GM23338 (cell line): ENCODE measurements at regions not wholly inside any gene's neighbourhood (a gene's known extent, or its start where the extent isn't known, plus 50 kb on each side); places are given as distances from the start of the nearest gene placed in this dataset.

ENCODE experiments used
- ATAC-seq: fragments of 200-7000 bp; cut with Tn5 transposase; 3 replicates; pipeline ENCODE4 v1.9.1; 2020
- DNase-seq: peaks from one replicate; pipeline ENCODE4 v3.0.0-alpha.2; 2015; ENCODE audit warnings: low spot score
- H2AFZ ChIP-seq: fragments of 200-600 bp; sonication (generic); 2 replicates; pipeline ENCODE4 v1.8.0; 2016; ENCODE audit warnings: antibody characterized with exemption, mild to moderate bottlenecking, moderate library complexity
- H3F3A ChIP-seq: fragments of 200-600 bp; sonication (generic); replicated peaks from 2 replicates; pipeline ENCODE4 v1.8.0; 2017; ENCODE audit warnings: antibody characterized with exemption, mixed run types, low read depth
- H3K27ac ChIP-seq: fragments of 200-600 bp; sonication (generic); 2 replicates; pipeline ENCODE4 v1.6.1; 2016; ENCODE audit warnings: low read depth
- H3K27me3 ChIP-seq: fragments of 200-600 bp; sonication (generic); 2 replicates; pipeline ENCODE4 v1.8.0; 2016; ENCODE audit warnings: mild to moderate bottlenecking, mixed run types, moderate library complexity; ENCODE audit not compliant: insufficient read depth
- H3K36me3 ChIP-seq: fragments of 200-600 bp; sonication (generic); 2 replicates; pipeline ENCODE4 v1.8.0; 2016; ENCODE audit warnings: mild to moderate bottlenecking; ENCODE audit not compliant: insufficient read depth
- H3K4me1 ChIP-seq: fragments of 200-600 bp; sonication (generic); 2 replicates; pipeline ENCODE4 v1.8.0; 2016; ENCODE audit warnings: mild to moderate bottlenecking, moderate library complexity; ENCODE audit not compliant: insufficient read depth
- H3K4me2 ChIP-seq: fragments of 200-600 bp; sonication (generic); 2 replicates; pipeline ENCODE4 v1.7.1; 2017; ENCODE audit warnings: mixed run types
- H3K4me3 ChIP-seq: fragments of 200-600 bp; sonication (generic); 2 replicates; pipeline ENCODE4 v1.6.1; 2016; ENCODE audit warnings: mixed run types
- H3K79me2 ChIP-seq: fragments of 200-600 bp; sonication (generic); replicated peaks from 2 replicates; pipeline ENCODE4 v1.8.0; 2017; ENCODE audit warnings: mild to moderate bottlenecking; ENCODE audit not compliant: insufficient read depth
- H3K9me2 ChIP-seq: fragments of 200-600 bp; sonication (generic); 2 replicates; pipeline ENCODE4 v1.8.0; 2017; ENCODE audit not compliant: insufficient read depth
- H4K20me1 ChIP-seq: fragments of 200-600 bp; sonication (generic); replicated peaks from 2 replicates; pipeline ENCODE4 v1.8.0; 2017; ENCODE audit warnings: mild to moderate bottlenecking; ENCODE audit not compliant: insufficient read depth
- H3K27ac Mint-ChIP-seq: 2 replicates; pipeline ENCODE4 v1.8.0; 2020; ENCODE audit warnings: inconsistent platforms, mild to moderate bottlenecking, moderate library complexity, mixed read lengths
- H3K27me3 Mint-ChIP-seq: 3 replicates; pipeline ENCODE4 v1.8.0; 2022; ENCODE audit warnings: low read depth, mild to moderate bottlenecking, moderate library complexity, mixed read lengths, inconsistent platforms; ENCODE audit not compliant: insufficient read depth, poor library complexity
- H3K36me3 Mint-ChIP-seq: 3 replicates; pipeline ENCODE4 v1.8.0; 2021; ENCODE audit warnings: low read depth, mild to moderate bottlenecking, inconsistent platforms, moderate library complexity, mixed read lengths
- H3K4me1 Mint-ChIP-seq: 3 replicates; pipeline ENCODE4 v1.8.0; 2020; ENCODE audit warnings: mild to moderate bottlenecking, inconsistent platforms, mixed read lengths
- H3K4me3 Mint-ChIP-seq: 3 replicates; pipeline ENCODE4 v1.8.0; 2021; ENCODE audit warnings: moderate library complexity, mild to moderate bottlenecking, inconsistent platforms, mixed read lengths
- H3K9me3 Mint-ChIP-seq: 3 replicates; pipeline ENCODE4 v1.8.0; 2020; ENCODE audit warnings: moderate library complexity, mild to moderate bottlenecking, inconsistent platforms, mixed read lengths
- CREB1 ChIP-seq: fragments of 250-450 bp; sonication (Bioruptor Pico); IDR thresholded peaks from 2 replicates; pipeline ENCODE4 v1.5.0; 2020; ENCODE audit warnings: low read depth, mild to moderate bottlenecking, moderate library complexity
- CTCF ChIP-seq, 2 experiments: fragments of 200-600 bp in 1 of 2; sonication (generic) in 1 of 2; conservative IDR thresholded peaks; 2 replicates each; pipeline versions ENCODE4 v1.5.1 to v1.6.1; 2016 to 2017; ENCODE audit warnings: antibody characterized with exemption in 2 of 2, low read depth in 2 of 2, mild to moderate bottlenecking in 2 of 2, moderate library complexity in 1 of 2
- ETS1 ChIP-seq: IDR thresholded peaks from 2 replicates; pipeline ENCODE4 v1.6.1; 2016; ENCODE audit warnings: antibody characterized with exemption
- EZH2 ChIP-seq: fragments of 200-600 bp; sonication (generic); IDR thresholded peaks from one replicate; pipeline ENCODE4 v1.8.0; 2017; ENCODE audit warnings: antibody characterized with exemption, mild to moderate bottlenecking, low read depth; ENCODE audit not compliant: unreplicated experiment
- EZH2phosphoT487 ChIP-seq: fragments of 200-600 bp; sonication (generic); IDR thresholded peaks from one replicate; pipeline ENCODE4 v1.8.1; 2018; ENCODE audit warnings: antibody characterized with exemption; ENCODE audit not compliant: unreplicated experiment
- JUNB ChIP-seq: IDR thresholded peaks from one replicate; pipeline ENCODE4 v1.6.1; 2016; ENCODE audit warnings: antibody characterized with exemption; ENCODE audit not compliant: unreplicated experiment
- NANOG ChIP-seq: IDR thresholded peaks from 2 replicates; pipeline ENCODE4 v1.6.1; 2016; ENCODE audit warnings: antibody characterized with exemption, borderline replicate concordance
- POLR2AphosphoS5 ChIP-seq: IDR thresholded peaks from 2 replicates; pipeline ENCODE4 v1.6.1; 2016; ENCODE audit warnings: antibody characterized with exemption, low read depth
- REST ChIP-seq: IDR thresholded peaks from one replicate; pipeline ENCODE4 v1.6.1; 2018; ENCODE audit warnings: antibody characterized with exemption; ENCODE audit not compliant: unreplicated experiment
- STAT1 ChIP-seq: IDR thresholded peaks from one replicate; pipeline ENCODE4 v1.6.1; 2016; ENCODE audit warnings: antibody characterized with exemption; ENCODE audit not compliant: unreplicated experiment
- ZNF114 ChIP-seq: fragments of 250-450 bp; sonication (Bioruptor Pico); IDR thresholded peaks from 2 replicates; pipeline ENCODE4 v1.5.0; 2020; ENCODE audit warnings: mild to moderate bottlenecking, moderate library complexity
- ZNF331 ChIP-seq: fragments of 250-450 bp; sonication (Bioruptor Pico); IDR thresholded peaks from 2 replicates; pipeline ENCODE4 v1.5.0; 2020; ENCODE audit warnings: low read depth, mild to moderate bottlenecking, moderate library complexity
- ZNF462 ChIP-seq: fragments of 250-450 bp; sonication (Bioruptor Pico); IDR thresholded peaks from 2 replicates; pipeline ENCODE4 v1.5.0; 2020; ENCODE audit warnings: mild to moderate bottlenecking, moderate library complexity

GRCh38 chr1:60878323-60878722 lies 204.0 kb upstream of the NFIA start:
- Histone ChIP-seq H3K4me2 (no peak overlapping the region), H3K27me3 (no peaks in the 10 kb centered on the region), H3K27ac (no peak overlapping the region), H2AFZ (no peak overlapping the region), H3K4me1 (no peaks in the 10 kb centered on the region), H3K36me3 (no peaks in the 10 kb centered on the region), H3K9me2 (0 out of 2 replicates have a peak, but pooled peaks cover under 1% of the 10 kb centered on the region), H3K4me3 (no peak overlapping the region), H3F3A (no peaks in the 10 kb centered on the region), H4K20me1 (no peaks in the 10 kb centered on the region), H3K79me2 (no peaks in the 10 kb centered on the region)
- no peak overlapping the region for H3K4me3 Mint-ChIP-seq
- H3K36me3 Mint-ChIP-seq: no peaks in the 10 kb centered on the region
- DNase-seq (no peak), ATAC-seq (no peak)
- H3K9me3 Mint-ChIP-seq: no peaks in the 10 kb centered on the region
- H3K27ac Mint-ChIP-seq: no peak overlapping the region
- TF ChIP-seq ZNF114 (CRISPR knock-in tag): no peak
- TF ChIP-seq NANOG: no peak
- no peak for TF ChIP-seq STAT1
- TF ChIP-seq REST: no peak
- no peak for TF ChIP-seq ZNF331 (CRISPR knock-in tag)
- TF ChIP-seq EZH2: no peak
- TF ChIP-seq EZH2phosphoT487: no peak
- no peak for TF ChIP-seq CTCF (conservative IDR thresholded peaks at IDR 0.05; ENCODE audit: low read depth in 2 of 2)
- no peak for TF ChIP-seq JUNB
- no peak for TF ChIP-seq ETS1
- no peak for TF ChIP-seq POLR2AphosphoS5
- TF ChIP-seq CREB1: no peak
- no peak for TF ChIP-seq ZNF462 (CRISPR knock-in tag)
- no peaks in the 10 kb centered on the region; the same call in 1 of the 3 replicates for H3K4me1 Mint-ChIP-seq
- no peaks in the 10 kb centered on the region for H3K27me3 Mint-ChIP-seq
